ENCODE measurements at regions not wholly inside any gene's neighbourhood (a gene's known extent, or its start where the extent isn't known, plus 50 kb on each side); places are given as distances from the start of the nearest gene placed in this dataset.
A peak's percentile ranks its signal among the peaks of the same experiment; 100 is the strongest.

DNA sequence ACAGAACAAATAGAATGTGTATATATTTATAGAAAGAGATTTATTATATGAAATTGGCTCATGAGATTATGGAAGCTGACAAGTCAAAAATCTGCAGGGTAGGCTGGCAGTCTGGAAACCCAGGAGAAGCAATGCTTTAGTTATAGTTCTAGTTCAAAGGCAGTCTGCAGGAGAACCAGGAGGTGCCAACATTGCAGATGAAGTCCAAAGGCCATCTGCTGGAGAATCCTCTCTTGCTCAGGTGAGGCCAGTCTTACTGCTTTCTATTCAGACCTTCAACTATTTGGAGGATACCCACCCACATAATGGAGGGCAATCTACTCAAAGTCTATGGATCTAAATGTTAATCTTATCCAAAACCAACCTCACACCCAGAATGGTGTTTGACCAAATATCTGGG lies 75.9 kb upstream of the MRPS6 start (continued):
- TF ChIP-seq STAT1 (IDR thresholded peaks at IDR 0.05; ENCODE audit: unreplicated experiment) (no peak), ZNF331 (CRISPR knock-in tag; IDR thresholded peaks at IDR 0.05; ENCODE audit: low read depth) (no peak), ZNF114 (CRISPR knock-in tag; IDR thresholded peaks at IDR 0.05) (no peak), POLR2AphosphoS5 (IDR thresholded peaks at IDR 0.05; ENCODE audit: low read depth) (no peak), NANOG (IDR thresholded peaks at IDR 0.05; ENCODE audit: borderline replicate concordance) (no peak), EZH2 (IDR thresholded peaks at IDR 0.05; ENCODE audit: low read depth, unreplicated experiment) (no peak)
- TF ChIP-seq, protein P1, sequence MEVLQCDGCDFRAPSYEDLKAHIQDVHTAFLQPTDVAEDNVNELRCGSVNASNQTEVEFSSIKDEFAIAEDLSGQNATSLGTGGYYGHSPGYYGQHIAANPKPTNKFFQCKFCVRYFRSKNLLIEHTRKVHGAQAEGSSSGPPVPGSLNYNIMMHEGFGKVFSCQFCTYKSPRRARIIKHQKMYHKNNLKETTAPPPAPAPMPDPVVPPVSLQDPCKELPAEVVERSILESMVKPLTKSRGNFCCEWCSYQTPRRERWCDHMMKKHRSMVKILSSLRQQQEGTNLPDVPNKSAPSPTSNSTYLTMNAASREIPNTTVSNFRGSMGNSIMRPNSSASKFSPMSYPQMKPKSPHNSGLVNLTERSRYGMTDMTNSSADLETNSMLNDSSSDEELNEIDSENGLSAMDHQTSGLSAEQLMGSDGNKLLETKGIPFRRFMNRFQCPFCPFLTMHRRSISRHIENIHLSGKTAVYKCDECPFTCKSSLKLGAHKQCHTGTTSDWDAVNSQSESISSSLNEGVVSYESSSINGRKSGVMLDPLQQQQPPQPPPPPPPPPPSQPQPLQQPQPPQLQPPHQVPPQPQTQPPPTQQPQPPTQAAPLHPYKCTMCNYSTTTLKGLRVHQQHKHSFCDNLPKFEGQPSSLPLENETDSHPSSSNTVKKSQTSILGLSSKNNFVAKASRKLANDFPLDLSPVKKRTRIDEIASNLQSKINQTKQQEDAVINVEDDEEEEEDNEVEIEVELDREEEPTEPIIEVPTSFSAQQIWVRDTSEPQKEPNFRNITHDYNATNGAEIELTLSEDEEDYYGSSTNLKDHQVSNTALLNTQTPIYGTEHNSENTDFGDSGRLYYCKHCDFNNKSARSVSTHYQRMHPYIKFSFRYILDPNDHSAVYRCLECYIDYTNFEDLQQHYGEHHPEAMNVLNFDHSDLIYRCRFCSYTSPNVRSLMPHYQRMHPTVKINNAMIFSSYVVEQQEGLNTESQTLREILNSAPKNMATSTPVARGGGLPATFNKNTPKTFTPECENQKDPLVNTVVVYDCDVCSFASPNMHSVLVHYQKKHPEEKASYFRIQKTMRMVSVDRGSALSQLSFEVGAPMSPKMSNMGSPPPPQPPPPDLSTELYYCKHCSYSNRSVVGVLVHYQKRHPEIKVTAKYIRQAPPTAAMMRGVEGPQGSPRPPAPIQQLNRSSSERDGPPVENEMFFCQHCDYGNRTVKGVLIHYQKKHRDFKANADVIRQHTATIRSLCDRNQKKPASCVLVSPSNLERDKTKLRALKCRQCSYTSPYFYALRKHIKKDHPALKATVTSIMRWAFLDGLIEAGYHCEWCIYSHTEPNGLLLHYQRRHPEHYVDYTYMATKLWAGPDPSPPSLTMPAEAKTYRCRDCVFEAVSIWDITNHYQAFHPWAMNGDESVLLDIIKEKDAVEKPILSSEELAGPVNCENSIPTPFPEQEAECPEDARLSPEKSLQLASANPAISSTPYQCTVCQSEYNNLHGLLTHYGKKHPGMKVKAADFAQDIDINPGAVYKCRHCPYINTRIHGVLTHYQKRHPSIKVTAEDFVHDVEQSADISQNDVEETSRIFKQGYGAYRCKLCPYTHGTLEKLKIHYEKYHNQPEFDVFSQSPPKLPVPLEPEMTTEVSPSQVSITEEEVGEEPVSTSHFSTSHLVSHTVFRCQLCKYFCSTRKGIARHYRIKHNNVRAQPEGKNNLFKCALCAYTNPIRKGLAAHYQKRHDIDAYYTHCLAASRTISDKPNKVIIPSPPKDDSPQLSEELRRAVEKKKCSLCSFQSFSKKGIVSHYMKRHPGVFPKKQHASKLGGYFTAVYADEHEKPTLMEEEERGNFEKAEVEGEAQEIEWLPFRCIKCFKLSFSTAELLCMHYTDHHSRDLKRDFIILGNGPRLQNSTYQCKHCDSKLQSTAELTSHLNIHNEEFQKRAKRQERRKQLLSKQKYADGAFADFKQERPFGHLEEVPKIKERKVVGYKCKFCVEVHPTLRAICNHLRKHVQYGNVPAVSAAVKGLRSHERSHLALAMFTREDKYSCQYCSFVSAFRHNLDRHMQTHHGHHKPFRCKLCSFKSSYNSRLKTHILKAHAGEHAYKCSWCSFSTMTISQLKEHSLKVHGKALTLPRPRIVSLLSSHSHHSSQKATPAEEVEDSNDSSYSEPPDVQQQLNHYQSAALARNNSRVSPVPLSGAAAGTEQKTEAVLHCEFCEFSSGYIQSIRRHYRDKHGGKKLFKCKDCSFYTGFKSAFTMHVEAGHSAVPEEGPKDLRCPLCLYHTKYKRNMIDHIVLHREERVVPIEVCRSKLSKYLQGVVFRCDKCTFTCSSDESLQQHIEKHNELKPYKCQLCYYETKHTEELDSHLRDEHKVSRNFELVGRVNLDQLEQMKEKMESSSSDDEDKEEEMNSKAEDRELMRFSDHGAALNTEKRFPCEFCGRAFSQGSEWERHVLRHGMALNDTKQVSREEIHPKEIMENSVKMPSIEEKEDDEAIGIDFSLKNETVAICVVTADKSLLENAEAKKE (CRISPR knock-in tag; IDR thresholded peaks at IDR 0.05) = no peak

DNA sequence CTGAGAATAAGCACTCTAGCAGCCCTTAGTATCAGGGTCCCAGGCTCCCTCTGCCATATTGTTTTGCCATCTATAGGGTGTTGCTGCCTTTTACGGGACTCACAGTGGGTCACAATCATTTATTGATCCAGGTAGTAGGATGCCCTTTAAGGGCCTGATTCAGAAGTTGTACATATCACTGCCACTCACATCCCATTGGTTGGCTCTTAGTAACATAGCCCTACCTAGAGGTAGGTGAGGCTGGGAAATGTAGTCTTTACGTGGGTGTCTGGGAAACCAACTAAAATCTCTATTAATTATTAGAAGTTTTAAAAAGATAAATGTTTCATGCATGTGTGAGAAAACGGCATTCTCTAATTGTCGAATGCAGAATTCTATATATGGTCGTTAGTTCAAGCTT lies 78.8 kb upstream of the ATP5PO start:
- H3K9me3 Mint-ChIP-seq = peaks cover 10% of the 10 kb centered on the region; the same call in 1 of the 3 replicates
- H3K4me2 ChIP-seq = no peak overlapping the region
- H3K4me1 ChIP-seq (ENCODE audit: insufficient read depth) = peaks cover 8% of the 10 kb centered on the region; the same call in 1 of the 2 replicates
- no peaks in the 10 kb centered on the region for H3F3A ChIP-seq (replicated peaks; ENCODE audit: low read depth)
- H3K27ac Mint-ChIP-seq = no peak overlapping the region
- H3K27me3 Mint-ChIP-seq (ENCODE audit: insufficient read depth, low read depth, poor library complexity) = peaks cover 4% of the 10 kb centered on the region
- no peaks in the 10 kb centered on the region for H3K36me3 Mint-ChIP-seq (ENCODE audit: low read depth)
- H3K27me3 ChIP-seq (ENCODE audit: insufficient read depth) = no peaks in the 10 kb centered on the region
- H4K20me1 ChIP-seq (replicated peaks; ENCODE audit: insufficient read depth) = no peaks in the 10 kb centered on the region
- H2AFZ ChIP-seq = no peak overlapping the region
- H3K4me3 ChIP-seq = no peak overlapping the region
- H3K36me3 ChIP-seq (ENCODE audit: insufficient read depth) = no peaks in the 10 kb centered on the region
- H3K27ac ChIP-seq (ENCODE audit: low read depth) = no peak overlapping the region
- ATAC-seq (peak; percentile 38; the same call in 1 of the 3 replicates), DNase-seq (ENCODE audit: low spot score) (no peak)
- 0 out of 2 replicates have a peak, but pooled peaks cover 3% of the 10 kb centered on the region for H3K9me2 ChIP-seq (ENCODE audit: insufficient read depth)
- H3K4me3 Mint-ChIP-seq = no peak overlapping the region
- H3K79me2 ChIP-seq (replicated peaks; ENCODE audit: insufficient read depth) = no peaks in the 10 kb centered on the region
- H3K4me1 Mint-ChIP-seq = peaks cover 17% of the 10 kb centered on the region
- TF ChIP-seq ZNF114 (CRISPR knock-in tag; IDR thresholded peaks at IDR 0.05) (no peak), POLR2AphosphoS5 (IDR thresholded peaks at IDR 0.05; ENCODE audit: low read depth) (no peak), CREB1 (CRISPR knock-in tag; IDR thresholded peaks at IDR 0.05; ENCODE audit: low read depth) (no peak), EZH2 (IDR thresholded peaks at IDR 0.05; ENCODE audit: low read depth, unreplicated experiment) (no peak), EZH2phosphoT487 (IDR thresholded peaks at IDR 0.05; ENCODE audit: unreplicated experiment) (no peak), NANOG (IDR thresholded peaks at IDR 0.05; ENCODE audit: borderline replicate concordance) (no peak)
- TF ChIP-seq, protein P2, sequence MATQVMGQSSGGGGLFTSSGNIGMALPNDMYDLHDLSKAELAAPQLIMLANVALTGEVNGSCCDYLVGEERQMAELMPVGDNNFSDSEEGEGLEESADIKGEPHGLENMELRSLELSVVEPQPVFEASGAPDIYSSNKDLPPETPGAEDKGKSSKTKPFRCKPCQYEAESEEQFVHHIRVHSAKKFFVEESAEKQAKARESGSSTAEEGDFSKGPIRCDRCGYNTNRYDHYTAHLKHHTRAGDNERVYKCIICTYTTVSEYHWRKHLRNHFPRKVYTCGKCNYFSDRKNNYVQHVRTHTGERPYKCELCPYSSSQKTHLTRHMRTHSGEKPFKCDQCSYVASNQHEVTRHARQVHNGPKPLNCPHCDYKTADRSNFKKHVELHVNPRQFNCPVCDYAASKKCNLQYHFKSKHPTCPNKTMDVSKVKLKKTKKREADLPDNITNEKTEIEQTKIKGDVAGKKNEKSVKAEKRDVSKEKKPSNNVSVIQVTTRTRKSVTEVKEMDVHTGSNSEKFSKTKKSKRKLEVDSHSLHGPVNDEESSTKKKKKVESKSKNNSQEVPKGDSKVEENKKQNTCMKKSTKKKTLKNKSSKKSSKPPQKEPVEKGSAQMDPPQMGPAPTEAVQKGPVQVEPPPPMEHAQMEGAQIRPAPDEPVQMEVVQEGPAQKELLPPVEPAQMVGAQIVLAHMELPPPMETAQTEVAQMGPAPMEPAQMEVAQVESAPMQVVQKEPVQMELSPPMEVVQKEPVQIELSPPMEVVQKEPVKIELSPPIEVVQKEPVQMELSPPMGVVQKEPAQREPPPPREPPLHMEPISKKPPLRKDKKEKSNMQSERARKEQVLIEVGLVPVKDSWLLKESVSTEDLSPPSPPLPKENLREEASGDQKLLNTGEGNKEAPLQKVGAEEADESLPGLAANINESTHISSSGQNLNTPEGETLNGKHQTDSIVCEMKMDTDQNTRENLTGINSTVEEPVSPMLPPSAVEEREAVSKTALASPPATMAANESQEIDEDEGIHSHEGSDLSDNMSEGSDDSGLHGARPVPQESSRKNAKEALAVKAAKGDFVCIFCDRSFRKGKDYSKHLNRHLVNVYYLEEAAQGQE (IDR thresholded peaks at IDR 0.05; ENCODE audit: unreplicated experiment) = no peak

Measured in GM23338 (cell line).